Gastrocnemius medialis (tissue), 4 donors: ENCODE measurements at regions not wholly inside any gene's neighbourhood (a gene's known extent, or its start where the extent isn't known, plus 50 kb on each side); places are given as distances from the start of the nearest gene placed in this dataset.

Experiments used
- POLR2A ChIP-seq, 2 donors: fragments of 450-650 bp; IDR thresholded peaks; one replicate each; pipeline ENCODE4 v1.6.1; 2017; ENCODE audit warnings: antibody characterized with exemption in 2 of 2, mild to moderate bottlenecking in 2 of 2, moderate library complexity in 2 of 2
- TF ChIP-seq, protein P1 (sequence below), 5 experiments: fragments of 450-650 bp in 3 of 5; fragments of 200-600 bp in 2 of 5; sonication (generic) in 2 of 5; IDR thresholded peaks in 4 of 5; conservative IDR thresholded peaks in 1 of 5; 1 replicate in 4 of 5; 2 replicates in 1 of 5; pipeline ENCODE4 v1.5.1; 2016 to 2019; ENCODE audit warnings: antibody characterized with exemption in 5 of 5, mild to moderate bottlenecking in 3 of 5, moderate library complexity in 3 of 5

- TF ChIP-seq, protein P1, sequence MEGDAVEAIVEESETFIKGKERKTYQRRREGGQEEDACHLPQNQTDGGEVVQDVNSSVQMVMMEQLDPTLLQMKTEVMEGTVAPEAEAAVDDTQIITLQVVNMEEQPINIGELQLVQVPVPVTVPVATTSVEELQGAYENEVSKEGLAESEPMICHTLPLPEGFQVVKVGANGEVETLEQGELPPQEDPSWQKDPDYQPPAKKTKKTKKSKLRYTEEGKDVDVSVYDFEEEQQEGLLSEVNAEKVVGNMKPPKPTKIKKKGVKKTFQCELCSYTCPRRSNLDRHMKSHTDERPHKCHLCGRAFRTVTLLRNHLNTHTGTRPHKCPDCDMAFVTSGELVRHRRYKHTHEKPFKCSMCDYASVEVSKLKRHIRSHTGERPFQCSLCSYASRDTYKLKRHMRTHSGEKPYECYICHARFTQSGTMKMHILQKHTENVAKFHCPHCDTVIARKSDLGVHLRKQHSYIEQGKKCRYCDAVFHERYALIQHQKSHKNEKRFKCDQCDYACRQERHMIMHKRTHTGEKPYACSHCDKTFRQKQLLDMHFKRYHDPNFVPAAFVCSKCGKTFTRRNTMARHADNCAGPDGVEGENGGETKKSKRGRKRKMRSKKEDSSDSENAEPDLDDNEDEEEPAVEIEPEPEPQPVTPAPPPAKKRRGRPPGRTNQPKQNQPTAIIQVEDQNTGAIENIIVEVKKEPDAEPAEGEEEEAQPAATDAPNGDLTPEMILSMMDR (IDR thresholded peaks at IDR 0.05 in 4 of 5, conservative IDR thresholded peaks at IDR 0.05 in 1 of 5): no peak
- no peak for TF ChIP-seq POLR2A (IDR thresholded peaks at IDR 0.05)
Measured at GRCh38 chr6:132021552-132022375, 70.6 kb upstream of the CCN2 start.
